ENCODE measurements at regions not wholly inside any gene's neighbourhood (a gene's known extent, or its start where the extent isn't known, plus 50 kb on each side); places are given as distances from the start of the nearest gene placed in this dataset.

- no peak for DNase-seq
- no peaks in the 10 kb centered on the region for H3K27me3 ChIP-seq
- 65 to 79% (median 77%) methylated on average over 2 of the region's 2 CpGs for WGBS, 3 donors
- no peaks in the 10 kb centered on the region for H3K4me1 ChIP-seq (ENCODE audit: insufficient read depth)
- no peak overlapping the region for H3K4me3 ChIP-seq
- no peak overlapping the region for H3K27ac ChIP-seq
- H3K9me3 ChIP-seq = no peaks in the 10 kb centered on the region
- TF ChIP-seq POLR2A (IDR thresholded peaks at IDR 0.05) (no peak), EP300 (IDR thresholded peaks at IDR 0.05) (no peak), CTCF (IDR thresholded peaks at IDR 0.05) (no peak)
- intact Hi-C loops (cut with DNase I) = no loop called here
- H3K36me3 ChIP-seq = no peaks in the 10 kb centered on the region
Observed at GRCh38 chr4:114304046-114304445, 294.6 kb upstream of the UGT8 start.

GRCh38 chr4:114304567-114304966 is 294.0 kb upstream of the UGT8 start:
- Histone ChIP-seq H3K9me3 (no peaks in the 10 kb centered on the region), H3K4me3 (no peak overlapping the region), H3K36me3 (no peaks in the 10 kb centered on the region), H3K27me3 (no peaks in the 10 kb centered on the region), H3K4me1 (ENCODE audit: insufficient read depth) (no peaks in the 10 kb centered on the region), H3K27ac (no peak overlapping the region)
- TF ChIP-seq CTCF (IDR thresholded peaks at IDR 0.05) (no peak), POLR2A (IDR thresholded peaks at IDR 0.05) (no peak), EP300 (IDR thresholded peaks at IDR 0.05) (no peak)
- 16 to 59% (median 21%) methylated on average over 1 of the region's 1 CpG for WGBS, 3 donors
- DNase-seq = no peak
- intact Hi-C loops (cut with DNase I) = no loop called here

- intact Hi-C loops (cut with DNase I) = no loop called here
- Histone ChIP-seq H3K4me3 (no peak overlapping the region), H3K27ac (no peak overlapping the region), H3K9me3 (no peaks in the 10 kb centered on the region), H3K4me1 (ENCODE audit: insufficient read depth) (no peaks in the 10 kb centered on the region), H3K27me3 (no peaks in the 10 kb centered on the region), H3K36me3 (no peaks in the 10 kb centered on the region)
- WGBS, 3 donors = 67 to 74% (median 73%) methylated on average over 2 of the region's 2 CpGs
- no peak for DNase-seq
- TF ChIP-seq POLR2A (IDR thresholded peaks at IDR 0.05) (no peak), EP300 (IDR thresholded peaks at IDR 0.05) (no peak), CTCF (IDR thresholded peaks at IDR 0.05) (no peak)
Observed at GRCh38 chr4:114306946-114307345, 291.7 kb upstream of the UGT8 start.

GRCh38 chr4:114310296-114310925 is 288.2 kb upstream of the UGT8 start:
- Histone ChIP-seq H3K4me1 (ENCODE audit: insufficient read depth) (no peaks in the 10 kb centered on the region), H3K27ac (no peak overlapping the region), H3K9me3 (no peaks in the 10 kb centered on the region), H3K4me3 (no peak overlapping the region), H3K27me3 (no peaks in the 10 kb centered on the region), H3K36me3 (no peaks in the 10 kb centered on the region)
- no peak for TF ChIP-seq CTCF (IDR thresholded peaks at IDR 0.05)
- TF ChIP-seq EP300 (IDR thresholded peaks at IDR 0.05) = no peak
- no peak for TF ChIP-seq POLR2A (IDR thresholded peaks at IDR 0.05)
- DNase-seq = no peak
- intact Hi-C loops (cut with DNase I) = no loop called here

Data from ovary (tissue), 7 donors.